ENCODE measurements at regions not wholly inside any gene's neighbourhood (a gene's known extent, or its start where the extent isn't known, plus 50 kb on each side); places are given as distances from the start of the nearest gene placed in this dataset.

DNA sequence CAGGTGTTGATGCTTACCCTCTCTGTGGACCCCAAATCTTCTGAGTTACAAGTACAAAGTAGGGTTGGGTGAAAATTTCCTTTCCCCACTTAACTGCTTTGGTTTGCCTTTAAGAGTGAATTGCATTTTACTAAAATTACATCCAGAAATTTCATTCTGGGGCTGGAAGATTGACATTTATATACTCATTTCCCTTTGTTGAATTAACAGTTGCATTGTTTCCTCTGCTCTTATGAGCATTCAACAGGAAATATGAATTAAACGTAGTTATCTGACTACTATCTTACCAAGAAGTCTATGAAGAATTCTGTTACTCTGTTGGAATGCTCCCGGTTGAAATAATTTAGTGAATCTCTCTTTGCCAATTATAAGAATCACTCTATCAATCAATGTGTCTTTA lies 1231.1 kb upstream of the NXPH2 start:
- Histone ChIP-seq H3K27me3 (ENCODE audit: control insufficient read depth, insufficient read depth, low read length) (no peaks in the 10 kb centered on the region), H3K4me3 (ENCODE audit: low read depth, low read length) (no peak overlapping the region), H3K36me3 (ENCODE audit: control insufficient read depth, insufficient read depth, low read length) (no peaks in the 10 kb centered on the region)
- no peak for FAIRE-seq
- TF ChIP-seq, protein P1, sequence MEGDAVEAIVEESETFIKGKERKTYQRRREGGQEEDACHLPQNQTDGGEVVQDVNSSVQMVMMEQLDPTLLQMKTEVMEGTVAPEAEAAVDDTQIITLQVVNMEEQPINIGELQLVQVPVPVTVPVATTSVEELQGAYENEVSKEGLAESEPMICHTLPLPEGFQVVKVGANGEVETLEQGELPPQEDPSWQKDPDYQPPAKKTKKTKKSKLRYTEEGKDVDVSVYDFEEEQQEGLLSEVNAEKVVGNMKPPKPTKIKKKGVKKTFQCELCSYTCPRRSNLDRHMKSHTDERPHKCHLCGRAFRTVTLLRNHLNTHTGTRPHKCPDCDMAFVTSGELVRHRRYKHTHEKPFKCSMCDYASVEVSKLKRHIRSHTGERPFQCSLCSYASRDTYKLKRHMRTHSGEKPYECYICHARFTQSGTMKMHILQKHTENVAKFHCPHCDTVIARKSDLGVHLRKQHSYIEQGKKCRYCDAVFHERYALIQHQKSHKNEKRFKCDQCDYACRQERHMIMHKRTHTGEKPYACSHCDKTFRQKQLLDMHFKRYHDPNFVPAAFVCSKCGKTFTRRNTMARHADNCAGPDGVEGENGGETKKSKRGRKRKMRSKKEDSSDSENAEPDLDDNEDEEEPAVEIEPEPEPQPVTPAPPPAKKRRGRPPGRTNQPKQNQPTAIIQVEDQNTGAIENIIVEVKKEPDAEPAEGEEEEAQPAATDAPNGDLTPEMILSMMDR (IDR thresholded peaks at IDR 0.05; ENCODE audit: insufficient read depth, low read length, severe bottlenecking) = no peak
- no peak for DNase-seq (ENCODE audit: low read depth)

DNA sequence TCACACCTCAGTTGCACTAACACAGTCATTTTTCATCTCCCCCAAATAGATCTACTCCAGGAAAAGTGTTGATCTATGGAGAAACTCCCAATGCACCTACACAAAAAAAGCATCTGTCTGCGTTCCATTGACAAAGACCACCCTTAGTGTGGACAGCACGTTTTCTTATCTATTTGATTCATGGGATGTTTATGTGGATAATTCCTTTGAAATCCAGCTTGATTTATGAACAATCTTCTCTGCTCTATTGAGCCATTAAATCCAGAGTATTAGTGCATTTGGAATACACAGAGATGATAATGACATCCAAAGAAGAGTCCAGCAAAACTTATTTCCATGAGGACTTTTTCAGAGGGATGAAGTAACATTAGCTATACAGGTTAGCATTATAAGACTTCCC lies 1221.9 kb upstream of the NXPH2 start:
- Histone ChIP-seq H3K27me3 (ENCODE audit: control insufficient read depth, insufficient read depth, low read length) (no peaks in the 10 kb centered on the region), H3K36me3 (ENCODE audit: control insufficient read depth, insufficient read depth, low read length) (no peaks in the 10 kb centered on the region), H3K4me3 (ENCODE audit: low read depth, low read length) (no peak overlapping the region)
- TF ChIP-seq, protein P1 (IDR thresholded peaks at IDR 0.05; ENCODE audit: insufficient read depth, low read length, severe bottlenecking) = no peak
- DNase-seq (ENCODE audit: low read depth) = no peak
- FAIRE-seq = no peak

DNA sequence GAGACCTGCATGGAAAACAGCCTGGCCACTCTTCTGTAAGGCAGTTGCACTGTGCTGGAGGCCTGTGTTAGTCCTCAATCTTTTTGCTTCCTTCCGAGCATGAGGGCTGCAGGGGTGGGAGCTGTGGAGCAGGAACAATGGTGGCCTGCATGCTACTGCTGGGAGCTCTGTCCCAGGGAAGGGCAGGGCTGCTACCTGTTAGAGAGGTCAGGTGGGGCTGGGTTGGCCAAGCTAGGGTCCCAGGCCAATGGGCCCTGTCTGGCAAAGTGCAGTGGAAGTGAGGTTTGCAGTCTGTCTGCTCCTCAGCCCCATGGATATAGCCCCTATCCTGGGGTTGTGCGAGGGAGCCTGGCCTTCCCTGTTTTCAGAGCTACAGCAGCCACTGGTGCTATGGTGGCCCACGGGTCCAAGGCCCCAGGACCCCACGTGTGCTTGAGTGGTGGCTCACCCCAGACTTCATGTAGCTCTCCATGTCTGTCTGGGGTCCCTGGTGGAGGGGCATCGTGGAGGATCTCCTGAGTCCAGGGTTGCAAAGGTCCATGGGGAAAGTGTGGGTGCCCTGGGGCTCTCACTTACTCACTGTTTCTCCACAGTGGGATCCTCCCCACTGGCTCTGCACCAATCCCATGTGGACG lies 1212.6 kb upstream of the NXPH2 start:
- DNase-seq (ENCODE audit: low read depth) = no peak
- Histone ChIP-seq H3K27me3 (ENCODE audit: control insufficient read depth, insufficient read depth, low read length) (no peaks in the 10 kb centered on the region), H3K4me3 (ENCODE audit: low read depth, low read length) (no peak overlapping the region), H3K36me3 (ENCODE audit: control insufficient read depth, insufficient read depth, low read length) (no peaks in the 10 kb centered on the region)
- FAIRE-seq = no peak
- TF ChIP-seq, protein P1 (IDR thresholded peaks at IDR 0.05; ENCODE audit: insufficient read depth, low read length, severe bottlenecking) = no peak

DNA sequence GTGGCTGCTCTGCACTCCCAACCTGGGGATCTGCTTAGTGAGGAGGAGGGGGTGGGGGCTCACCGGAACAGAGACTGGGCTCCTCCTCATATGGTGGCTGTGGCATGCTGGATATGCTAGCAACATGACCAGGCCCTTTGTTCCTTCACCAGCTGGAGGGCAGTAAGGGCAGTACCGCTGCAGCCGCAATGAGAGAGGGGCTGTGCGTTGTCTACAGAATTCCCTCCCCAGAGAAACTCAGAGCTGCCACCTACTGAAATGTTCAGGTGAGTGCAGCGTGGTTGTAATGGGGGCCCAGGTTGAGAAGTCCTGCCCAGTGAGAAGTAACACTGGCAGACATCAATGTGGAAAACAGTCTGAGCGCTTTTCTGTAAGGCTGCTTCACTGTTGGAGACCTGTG lies 1211.9 kb upstream of the NXPH2 start:
- TF ChIP-seq, protein P1 (IDR thresholded peaks at IDR 0.05; ENCODE audit: insufficient read depth, low read length, severe bottlenecking) = no peak
- H3K4me3 ChIP-seq (ENCODE audit: low read depth, low read length) = no peak overlapping the region
- FAIRE-seq = no peak
- H3K27me3 ChIP-seq (ENCODE audit: control insufficient read depth, insufficient read depth, low read length) = no peaks in the 10 kb centered on the region
- no peak for DNase-seq (ENCODE audit: low read depth)
- no peaks in the 10 kb centered on the region for H3K36me3 ChIP-seq (ENCODE audit: control insufficient read depth, insufficient read depth, low read length)

DNA sequence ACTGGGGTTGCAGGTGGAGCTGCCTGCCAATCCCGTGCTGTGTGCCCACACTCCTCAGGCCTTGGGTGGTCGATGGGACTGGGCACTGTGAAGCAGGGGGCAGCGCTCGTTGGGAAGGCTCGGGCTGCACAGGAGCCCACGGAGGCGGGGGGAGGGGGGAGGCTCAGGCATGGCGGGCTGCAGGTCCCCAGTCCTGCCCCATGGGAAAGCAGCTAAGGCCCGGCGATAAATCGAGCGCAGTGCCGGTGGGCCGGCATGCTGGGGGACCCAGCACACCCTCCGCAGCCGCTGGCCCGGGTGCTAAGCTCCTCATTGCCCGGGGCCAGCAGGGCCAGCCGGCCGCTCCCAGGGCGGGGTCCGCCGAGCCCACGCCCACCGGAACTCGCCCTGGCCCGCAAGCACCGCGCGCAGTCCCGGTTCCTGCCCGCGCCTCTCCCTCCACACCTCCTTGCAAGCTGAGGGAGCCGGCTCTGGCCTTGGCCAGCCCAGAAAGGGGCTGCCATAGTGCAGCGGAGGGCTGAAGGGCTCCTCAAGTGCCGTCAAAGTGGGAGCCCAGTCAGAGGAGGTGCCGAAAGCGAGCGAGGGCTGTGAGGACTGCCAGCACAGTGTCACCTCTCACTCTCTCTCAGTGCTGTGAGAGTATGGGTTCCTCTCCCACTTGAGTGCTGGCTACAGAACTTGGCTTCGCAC lies 1210.6 kb upstream of the NXPH2 start:
- no peak for FAIRE-seq
- TF ChIP-seq, protein P1 (IDR thresholded peaks at IDR 0.05; ENCODE audit: insufficient read depth, low read length, severe bottlenecking) = no peak
- Histone ChIP-seq H3K4me3 (ENCODE audit: low read depth, low read length) (no peak overlapping the region), H3K27me3 (ENCODE audit: control insufficient read depth, insufficient read depth, low read length) (no peaks in the 10 kb centered on the region), H3K36me3 (ENCODE audit: control insufficient read depth, insufficient read depth, low read length) (no peaks in the 10 kb centered on the region)
- no peak for DNase-seq (ENCODE audit: low read depth)
